ENCODE measurements at regions not wholly inside any gene's neighbourhood (a gene's known extent, or its start where the extent isn't known, plus 50 kb on each side); places are given as distances from the start of the nearest gene placed in this dataset.

DNA sequence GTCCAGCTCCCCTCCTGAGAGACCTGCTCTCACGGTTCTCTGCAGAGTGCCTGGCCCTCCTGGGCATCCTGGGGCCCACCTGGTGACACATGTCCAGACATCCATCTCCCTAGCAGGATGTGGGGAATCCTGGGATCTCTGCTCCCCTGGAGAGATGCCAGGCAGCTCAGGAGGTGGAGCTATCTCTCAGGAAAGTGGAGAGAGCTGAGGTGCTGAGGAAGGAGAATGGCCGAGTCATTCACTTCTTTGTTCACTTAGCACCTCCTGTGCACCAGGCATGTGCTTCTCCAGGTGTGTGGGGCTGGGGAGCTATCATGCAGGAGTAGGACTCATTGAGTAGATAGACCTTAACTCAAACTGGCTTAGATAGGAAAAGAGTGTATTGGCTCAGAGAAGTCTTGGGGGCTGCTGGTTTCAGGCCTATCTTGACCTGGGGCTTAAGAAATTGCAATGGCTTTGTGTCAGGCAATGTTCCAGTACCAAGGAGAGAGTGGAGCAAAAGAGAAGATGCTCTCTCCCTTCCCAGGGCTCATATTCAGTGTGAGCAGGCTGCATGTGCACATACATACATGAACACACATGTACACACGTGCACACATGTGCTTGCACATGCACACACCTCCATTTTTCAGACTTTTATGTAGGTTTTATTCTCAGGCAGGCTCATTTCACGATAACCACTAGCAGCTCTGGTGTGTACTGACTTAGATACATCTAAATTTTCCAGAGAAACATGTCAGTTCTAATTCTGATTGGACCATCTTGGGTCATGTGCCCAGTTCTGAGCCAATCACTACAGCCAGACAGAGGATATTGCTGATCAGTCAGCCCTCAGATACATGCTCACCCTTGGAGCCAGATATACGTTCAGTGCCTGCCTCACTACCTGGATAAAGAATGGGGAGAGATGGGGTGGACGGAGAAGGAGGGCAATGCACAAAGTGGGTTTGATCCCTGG lies 437.6 kb downstream of the PTPRU start:
- TF ChIP-seq REST (IDR thresholded peaks at IDR 0.05; ENCODE audit: low read depth), result no peak
- no peak for TF ChIP-seq POLR2A (IDR thresholded peaks at IDR 0.05; ENCODE audit: borderline replicate concordance, extremely low read depth, insufficient read depth, insufficient read length)
- no peak for TF ChIP-seq EZH2 (IDR thresholded peaks at IDR 0.05)
- TF ChIP-seq EZH2phosphoT487 (IDR thresholded peaks at IDR 0.05; ENCODE audit: borderline replicate concordance), result no peak
- no peak for TF ChIP-seq EGR1 (IDR thresholded peaks at IDR 0.05; ENCODE audit: low read depth)
- TF ChIP-seq, protein P1, sequence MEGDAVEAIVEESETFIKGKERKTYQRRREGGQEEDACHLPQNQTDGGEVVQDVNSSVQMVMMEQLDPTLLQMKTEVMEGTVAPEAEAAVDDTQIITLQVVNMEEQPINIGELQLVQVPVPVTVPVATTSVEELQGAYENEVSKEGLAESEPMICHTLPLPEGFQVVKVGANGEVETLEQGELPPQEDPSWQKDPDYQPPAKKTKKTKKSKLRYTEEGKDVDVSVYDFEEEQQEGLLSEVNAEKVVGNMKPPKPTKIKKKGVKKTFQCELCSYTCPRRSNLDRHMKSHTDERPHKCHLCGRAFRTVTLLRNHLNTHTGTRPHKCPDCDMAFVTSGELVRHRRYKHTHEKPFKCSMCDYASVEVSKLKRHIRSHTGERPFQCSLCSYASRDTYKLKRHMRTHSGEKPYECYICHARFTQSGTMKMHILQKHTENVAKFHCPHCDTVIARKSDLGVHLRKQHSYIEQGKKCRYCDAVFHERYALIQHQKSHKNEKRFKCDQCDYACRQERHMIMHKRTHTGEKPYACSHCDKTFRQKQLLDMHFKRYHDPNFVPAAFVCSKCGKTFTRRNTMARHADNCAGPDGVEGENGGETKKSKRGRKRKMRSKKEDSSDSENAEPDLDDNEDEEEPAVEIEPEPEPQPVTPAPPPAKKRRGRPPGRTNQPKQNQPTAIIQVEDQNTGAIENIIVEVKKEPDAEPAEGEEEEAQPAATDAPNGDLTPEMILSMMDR (IDR thresholded peaks at IDR 0.05 in 2 of 3, conservative IDR thresholded peaks at IDR 0.05 in 1 of 3; ENCODE audit: borderline replicate concordance in 1 of 3, insufficient read depth in 1 of 3, low read depth in 2 of 3, low read length in 2 of 3), result no peak
- TF ChIP-seq POLR2AphosphoS5 (IDR thresholded peaks at IDR 0.05; ENCODE audit: low read depth, low read length), result no peak

Data from HCT116 (cell line).